ENCODE measurements at regions not wholly inside any gene's neighbourhood (a gene's known extent, or its start where the extent isn't known, plus 50 kb on each side); places are given as distances from the start of the nearest gene placed in this dataset.

DNA sequence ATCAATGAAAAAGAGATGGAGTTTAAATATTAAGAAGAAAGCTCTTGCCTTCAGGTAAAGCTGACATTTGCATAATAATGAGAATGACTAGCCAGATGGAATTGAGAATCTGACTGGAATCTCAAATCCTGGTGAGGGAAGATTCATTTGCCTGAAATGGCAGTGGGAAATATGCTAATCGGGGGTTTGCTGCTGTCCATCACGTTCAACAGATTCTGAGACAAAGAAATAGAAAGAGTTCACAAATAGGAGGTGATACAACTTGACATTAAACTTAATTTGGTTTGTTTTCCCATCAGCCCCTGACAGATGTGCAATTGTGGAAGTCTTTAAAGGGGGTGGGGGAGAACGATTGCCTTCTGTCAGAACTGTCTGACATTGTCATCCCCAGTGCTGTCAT is 347.4 kb downstream of the PDCD6IP start:
- Histone ChIP-seq H3K4me1 (ENCODE audit: control insufficient read depth, insufficient read depth, low read length, poor library complexity, severe bottlenecking) (no peaks in the 10 kb centered on the region), H3K9me3 (ENCODE audit: control insufficient read depth in 2 of 2, low read length in 2 of 2) (no peaks in the 10 kb centered on the region), H3K27me3 (ENCODE audit: control insufficient read depth, insufficient read depth, low read length) (no peaks in the 10 kb centered on the region), H3K27ac (ENCODE audit: insufficient read depth, low read length, poor library complexity, severe bottlenecking) (no peak overlapping the region), H3K36me3 (ENCODE audit: control insufficient read depth, insufficient read depth, low read length) (no peaks in the 10 kb centered on the region), H3K4me3 (ENCODE audit: low read depth, low read length) (no peak overlapping the region)
- Mint-ChIP-seq H3K27ac (no peak overlapping the region), H3K4me3 (no peak overlapping the region), H3K27me3 (peaks cover 6% of the 10 kb centered on the region), H3K36me3 (no peaks in the 10 kb centered on the region), H3K4me1 (no peaks in the 10 kb centered on the region), H3K9me3 (peaks cover 0 to 7% (median 0%) of the 10 kb centered on the region in 7 donors)
- ATAC-seq (ENCODE audit: low read depth in 2 of 2): no peak
- DNase-seq: no peak

GRCh38 chr3:34146596-34146995 is 348.2 kb downstream of the PDCD6IP start:
- Histone ChIP-seq H3K4me3 (ENCODE audit: low read depth, low read length) (no peak overlapping the region), H3K36me3 (ENCODE audit: control insufficient read depth, insufficient read depth, low read length) (no peaks in the 10 kb centered on the region), H3K9me3 (ENCODE audit: control insufficient read depth in 2 of 2, low read length in 2 of 2) (no peaks in the 10 kb centered on the region), H3K4me1 (ENCODE audit: control insufficient read depth, insufficient read depth, low read length, poor library complexity, severe bottlenecking) (no peaks in the 10 kb centered on the region), H3K27ac (ENCODE audit: insufficient read depth, low read length, poor library complexity, severe bottlenecking) (no peak overlapping the region), H3K27me3 (ENCODE audit: control insufficient read depth, insufficient read depth, low read length) (no peaks in the 10 kb centered on the region)
- ATAC-seq (ENCODE audit: low read depth in 2 of 2) (no peak), DNase-seq (no peak)
- H3K36me3 Mint-ChIP-seq: no peaks in the 10 kb centered on the region
- H3K27me3 Mint-ChIP-seq: peaks cover 6% of the 10 kb centered on the region
- H3K4me1 Mint-ChIP-seq: no peaks in the 10 kb centered on the region
- peaks cover 0 to 5% (median 0%) of the 10 kb centered on the region in 7 donors for H3K9me3 Mint-ChIP-seq
- H3K27ac Mint-ChIP-seq: no peak overlapping the region
- H3K4me3 Mint-ChIP-seq: no peak overlapping the region

GRCh38 chr3:34150992-34151391 is 352.6 kb downstream of the PDCD6IP start:
- Histone ChIP-seq H3K9me3 (ENCODE audit: control insufficient read depth in 2 of 2, low read length in 2 of 2) (no peaks in the 10 kb centered on the region), H3K4me1 (ENCODE audit: control insufficient read depth, insufficient read depth, low read length, poor library complexity, severe bottlenecking) (no peaks in the 10 kb centered on the region), H3K36me3 (ENCODE audit: control insufficient read depth, insufficient read depth, low read length) (no peaks in the 10 kb centered on the region), H3K27ac (ENCODE audit: insufficient read depth, low read length, poor library complexity, severe bottlenecking) (no peak overlapping the region), H3K27me3 (ENCODE audit: control insufficient read depth, insufficient read depth, low read length) (no peaks in the 10 kb centered on the region), H3K4me3 (ENCODE audit: low read depth, low read length) (no peak overlapping the region)
- Mint-ChIP-seq H3K4me3 (no peak overlapping the region), H3K4me1 (no peaks in the 10 kb centered on the region), H3K9me3 (peaks cover 0 to 3% (median 0%) of the 10 kb centered on the region in 7 donors), H3K27me3 (no peaks in the 10 kb centered on the region), H3K27ac (no peak overlapping the region), H3K36me3 (no peaks in the 10 kb centered on the region)
- ATAC-seq (ENCODE audit: low read depth in 2 of 2): no peak
- no peak for DNase-seq

GRCh38 chr3:34152656-34153055 is 354.2 kb downstream of the PDCD6IP start:
- no peaks in the 10 kb centered on the region for H3K27me3 ChIP-seq (ENCODE audit: control insufficient read depth, insufficient read depth, low read length)
- no peaks in the 10 kb centered on the region for H3K36me3 ChIP-seq (ENCODE audit: control insufficient read depth, insufficient read depth, low read length)
- no peaks in the 10 kb centered on the region for H3K9me3 ChIP-seq (ENCODE audit: control insufficient read depth in 2 of 2, low read length in 2 of 2)
- no peaks in the 10 kb centered on the region for H3K4me1 ChIP-seq (ENCODE audit: control insufficient read depth, insufficient read depth, low read length, poor library complexity, severe bottlenecking)
- DNase-seq: no peak
- no peak overlapping the region for H3K27ac ChIP-seq (ENCODE audit: insufficient read depth, low read length, poor library complexity, severe bottlenecking)
- no peak overlapping the region for H3K4me3 Mint-ChIP-seq
- no peak for ATAC-seq (ENCODE audit: low read depth in 2 of 2)
- no peak overlapping the region for H3K4me3 ChIP-seq (ENCODE audit: low read depth, low read length)
- H3K36me3 Mint-ChIP-seq: no peaks in the 10 kb centered on the region
- peaks cover 0 to 4% (median 1%) of the 10 kb centered on the region in 7 donors for H3K9me3 Mint-ChIP-seq
- no peak overlapping the region for H3K27ac Mint-ChIP-seq
- H3K27me3 Mint-ChIP-seq: no peaks in the 10 kb centered on the region
- no peaks in the 10 kb centered on the region for H3K4me1 Mint-ChIP-seq

- Mint-ChIP-seq H3K27me3 (no peaks in the 10 kb centered on the region), H3K9me3 (peaks cover 0 to 4% (median 1%) of the 10 kb centered on the region in 7 donors), H3K4me1 (no peaks in the 10 kb centered on the region), H3K36me3 (no peaks in the 10 kb centered on the region), H3K4me3 (no peak overlapping the region), H3K27ac (no peak overlapping the region)
- no peaks in the 10 kb centered on the region for H3K27me3 ChIP-seq (ENCODE audit: control insufficient read depth, insufficient read depth, low read length)
- no peak overlapping the region for H3K4me3 ChIP-seq (ENCODE audit: low read depth, low read length)
- DNase-seq (no peak), ATAC-seq (ENCODE audit: low read depth in 2 of 2) (no peak)
- H3K4me1 ChIP-seq (ENCODE audit: control insufficient read depth, insufficient read depth, low read length, poor library complexity, severe bottlenecking): no peaks in the 10 kb centered on the region
- no peaks in the 10 kb centered on the region for H3K36me3 ChIP-seq (ENCODE audit: control insufficient read depth, insufficient read depth, low read length)
- no peaks in the 10 kb centered on the region for H3K9me3 ChIP-seq (ENCODE audit: control insufficient read depth in 2 of 2, low read length in 2 of 2)
- no peak overlapping the region for H3K27ac ChIP-seq (ENCODE audit: insufficient read depth, low read length, poor library complexity, severe bottlenecking)
These were observed 356.7 kb downstream of the PDCD6IP start for GRCh38 chr3:34155108-34155507.

GRCh38 chr3:34155666-34156065 is 357.2 kb downstream of the PDCD6IP start:
- Histone ChIP-seq H3K27ac (ENCODE audit: insufficient read depth, low read length, poor library complexity, severe bottlenecking) (no peak overlapping the region), H3K9me3 (ENCODE audit: control insufficient read depth in 2 of 2, low read length in 2 of 2) (no peaks in the 10 kb centered on the region), H3K27me3 (ENCODE audit: control insufficient read depth, insufficient read depth, low read length) (no peaks in the 10 kb centered on the region), H3K4me1 (ENCODE audit: control insufficient read depth, insufficient read depth, low read length, poor library complexity, severe bottlenecking) (no peaks in the 10 kb centered on the region), H3K4me3 (ENCODE audit: low read depth, low read length) (no peak overlapping the region), H3K36me3 (ENCODE audit: control insufficient read depth, insufficient read depth, low read length) (no peaks in the 10 kb centered on the region)
- Mint-ChIP-seq H3K36me3 (no peaks in the 10 kb centered on the region), H3K4me1 (no peaks in the 10 kb centered on the region), H3K9me3 (peaks cover 0 to 4% (median 1%) of the 10 kb centered on the region in 7 donors), H3K27me3 (no peaks in the 10 kb centered on the region), H3K4me3 (no peak overlapping the region), H3K27ac (no peak overlapping the region)
- ATAC-seq (ENCODE audit: low read depth in 2 of 2): no peak
- DNase-seq: no peak

DNA sequence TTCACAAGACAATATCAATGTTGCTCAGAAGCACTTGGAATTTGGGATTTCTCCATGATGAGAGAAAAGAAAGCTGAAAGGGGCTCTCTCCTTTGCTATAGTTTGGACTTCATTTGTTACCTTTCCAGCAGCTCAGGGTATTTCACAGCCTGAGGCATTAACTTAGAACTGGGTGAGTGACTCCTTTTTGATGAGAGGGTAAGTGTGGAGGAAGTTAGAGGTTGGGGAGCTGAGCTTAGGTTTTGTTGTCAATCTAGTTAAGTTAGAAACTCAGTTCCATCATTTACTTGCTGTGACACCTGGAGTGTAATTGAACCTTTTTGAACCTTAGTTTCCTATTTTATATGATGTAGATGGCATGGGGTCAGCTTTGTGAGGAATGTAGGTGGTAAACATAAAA is 359.1 kb downstream of the PDCD6IP start:
- DNase-seq: no peak
- no peak overlapping the region for H3K4me3 Mint-ChIP-seq
- no peak for ATAC-seq (ENCODE audit: low read depth in 2 of 2)
- no peak overlapping the region for H3K27ac ChIP-seq (ENCODE audit: insufficient read depth, low read length, poor library complexity, severe bottlenecking)
- no peak overlapping the region for H3K4me3 ChIP-seq (ENCODE audit: low read depth, low read length)
- H3K9me3 ChIP-seq (ENCODE audit: control insufficient read depth in 2 of 2, low read length in 2 of 2): no peaks in the 10 kb centered on the region
- H3K4me1 Mint-ChIP-seq: no peaks in the 10 kb centered on the region
- no peaks in the 10 kb centered on the region for H3K36me3 Mint-ChIP-seq
- H3K9me3 Mint-ChIP-seq: peaks cover 0 to 4% (median 1%) of the 10 kb centered on the region in 7 donors
- H3K4me1 ChIP-seq (ENCODE audit: control insufficient read depth, insufficient read depth, low read length, poor library complexity, severe bottlenecking): no peaks in the 10 kb centered on the region
- no peaks in the 10 kb centered on the region for H3K27me3 ChIP-seq (ENCODE audit: control insufficient read depth, insufficient read depth, low read length)
- H3K27me3 Mint-ChIP-seq: no peaks in the 10 kb centered on the region
- H3K27ac Mint-ChIP-seq: no peak overlapping the region
- no peaks in the 10 kb centered on the region for H3K36me3 ChIP-seq (ENCODE audit: control insufficient read depth, insufficient read depth, low read length)

DNA sequence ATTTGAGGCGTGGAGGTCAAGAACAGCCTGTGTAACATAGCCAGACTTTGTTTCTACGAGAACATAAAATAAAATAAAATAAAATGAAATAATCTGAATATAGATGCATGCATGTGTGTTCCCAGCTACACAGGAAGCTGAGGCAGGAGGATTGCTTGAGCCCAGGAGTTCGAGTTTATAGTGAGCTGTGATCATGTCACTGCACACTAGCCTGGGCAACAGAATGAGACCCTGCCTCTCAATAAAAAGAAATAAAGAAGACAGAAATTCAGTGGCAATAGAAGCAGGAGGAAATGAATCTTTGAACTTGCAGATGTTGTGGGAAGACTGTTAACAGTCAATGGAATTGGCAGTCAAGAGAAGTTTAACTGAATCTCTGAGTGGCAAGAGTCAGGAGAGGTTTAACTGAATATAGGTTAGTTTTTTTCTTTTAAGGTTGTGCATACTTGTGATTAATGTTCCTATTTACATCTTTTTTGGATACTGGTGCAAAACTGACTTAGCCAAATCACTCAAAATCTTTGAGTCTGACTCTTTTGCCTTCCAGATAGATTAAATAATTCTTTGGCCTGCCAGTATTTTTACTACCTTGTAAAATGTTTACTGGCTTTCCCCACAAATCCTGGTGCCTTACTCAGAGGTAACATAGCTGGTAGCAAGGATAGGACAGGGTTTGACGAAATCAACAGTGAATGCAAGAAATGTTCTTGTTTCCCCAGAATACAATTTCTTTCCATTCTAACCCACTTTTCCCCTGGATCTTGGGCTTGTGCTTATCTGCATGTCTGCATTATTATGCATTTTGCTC is 361.4 kb downstream of the PDCD6IP start:
- Histone ChIP-seq H3K4me1 (ENCODE audit: control insufficient read depth, insufficient read depth, low read length, poor library complexity, severe bottlenecking) (no peaks in the 10 kb centered on the region), H3K27ac (ENCODE audit: insufficient read depth, low read length, poor library complexity, severe bottlenecking) (no peak overlapping the region), H3K36me3 (ENCODE audit: control insufficient read depth, insufficient read depth, low read length) (no peaks in the 10 kb centered on the region), H3K4me3 (ENCODE audit: low read depth, low read length) (no peak overlapping the region), H3K9me3 (ENCODE audit: control insufficient read depth in 2 of 2, low read length in 2 of 2) (no peaks in the 10 kb centered on the region), H3K27me3 (ENCODE audit: control insufficient read depth, insufficient read depth, low read length) (no peaks in the 10 kb centered on the region)
- no peaks in the 10 kb centered on the region for H3K4me1 Mint-ChIP-seq
- no peak for DNase-seq
- no peak overlapping the region for H3K4me3 Mint-ChIP-seq
- no peaks in the 10 kb centered on the region for H3K36me3 Mint-ChIP-seq
- H3K27ac Mint-ChIP-seq: no peak overlapping the region
- ATAC-seq (ENCODE audit: low read depth in 2 of 2): no peak
- H3K9me3 Mint-ChIP-seq: peaks cover 0 to 5% (median 1%) of the 10 kb centered on the region in 7 donors
- no peaks in the 10 kb centered on the region for H3K27me3 Mint-ChIP-seq
